ENCODE measurements at regions not wholly inside any gene's neighbourhood (a gene's known extent, or its start where the extent isn't known, plus 50 kb on each side); places are given as distances from the start of the nearest gene placed in this dataset.
"Not testable (repeated sequence)": the region's sequence is repeated elsewhere in the genome, so short reads cannot be mapped to it uniquely, and the experiment has no call there.

GRCh38 chr20:30300220-30300642 is 957.2 kb upstream of the DEFB115 start:
- TF ChIP-seq CTCF, POLR2A (IDR thresholded peaks at IDR 0.05): not testable (repeated sequence)
